ENCODE measurements at regions not wholly inside any gene's neighbourhood (a gene's known extent, or its start where the extent isn't known, plus 50 kb on each side); places are given as distances from the start of the nearest gene placed in this dataset.

DNA sequence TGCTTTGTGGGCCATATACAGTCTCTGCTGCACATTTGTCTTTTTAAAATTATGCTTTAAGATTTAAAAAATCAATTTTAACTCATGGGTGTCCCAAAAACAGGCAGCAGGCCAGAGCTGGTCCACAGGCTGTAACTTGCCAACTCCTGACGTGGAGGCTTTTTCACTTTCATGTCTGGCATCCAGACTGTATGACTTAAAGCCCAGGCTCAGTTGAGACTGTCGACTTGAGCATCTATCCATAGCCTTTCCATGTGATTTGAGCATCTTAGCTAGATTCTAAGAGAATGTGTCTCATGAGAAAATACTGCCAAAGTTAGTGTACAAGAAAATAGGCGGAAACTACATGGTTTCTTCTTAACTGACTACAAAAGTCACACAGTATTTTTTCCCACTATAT, 559.0 kb upstream of the TUSC1 start:
- Histone ChIP-seq H3K27ac (no peak overlapping the region), H3K4me3 (ENCODE audit: low read depth, low read length) (no peak overlapping the region), H3K36me3 (replicated peaks) (no peaks in the 10 kb centered on the region), H3K27me3 (replicated peaks) (no peaks in the 10 kb centered on the region)
- no peak for TF ChIP-seq CTCF (IDR thresholded peaks at IDR 0.05; ENCODE audit: low read depth, low read length, missing control alignments)
- no peak for DNase-seq
- in situ Hi-C loops (cut with HindIII; ENCODE audit: low pct_ligation_motif_present, low sequenced_read_pairs) = no loop called here

GRCh38 chr9:26234865-26235264, 556.6 kb upstream of the TUSC1 start:
- no peaks in the 10 kb centered on the region for H3K36me3 ChIP-seq (replicated peaks)
- H3K4me3 ChIP-seq (ENCODE audit: low read depth, low read length) = no peak overlapping the region
- no peak for TF ChIP-seq CTCF (IDR thresholded peaks at IDR 0.05; ENCODE audit: low read depth, low read length, missing control alignments)
- no peak for DNase-seq
- H3K27me3 ChIP-seq (replicated peaks) = no peaks in the 10 kb centered on the region
- H3K27ac ChIP-seq = no peak overlapping the region
- in situ Hi-C loops (cut with HindIII; ENCODE audit: low pct_ligation_motif_present, low sequenced_read_pairs) = no loop called here

GRCh38 chr9:26231391-26231790, 553.1 kb upstream of the TUSC1 start:
- in situ Hi-C loops (cut with HindIII; ENCODE audit: low pct_ligation_motif_present, low sequenced_read_pairs) = no loop called here
- Histone ChIP-seq H3K4me3 (ENCODE audit: low read depth, low read length) (no peak overlapping the region), H3K27ac (no peak overlapping the region), H3K36me3 (replicated peaks) (no peaks in the 10 kb centered on the region), H3K27me3 (replicated peaks) (no peaks in the 10 kb centered on the region)
- TF ChIP-seq CTCF (IDR thresholded peaks at IDR 0.05; ENCODE audit: low read depth, low read length, missing control alignments) = no peak
- DNase-seq = no peak

- in situ Hi-C loops (cut with HindIII; ENCODE audit: low pct_ligation_motif_present, low sequenced_read_pairs) = no loop called here
- H3K27me3 ChIP-seq (replicated peaks) = no peaks in the 10 kb centered on the region
- DNase-seq = no peak
- H3K4me3 ChIP-seq (ENCODE audit: low read depth, low read length) = no peak overlapping the region
- TF ChIP-seq CTCF (IDR thresholded peaks at IDR 0.05; ENCODE audit: low read depth, low read length, missing control alignments) = no peak
- H3K36me3 ChIP-seq (replicated peaks) = no peaks in the 10 kb centered on the region
- H3K27ac ChIP-seq = no peak overlapping the region
Measured at GRCh38 chr9:26229324-26230054, 551.2 kb upstream of the TUSC1 start.

GRCh38 chr9:26228273-26228672, 550.0 kb upstream of the TUSC1 start:
- no peak for DNase-seq
- TF ChIP-seq CTCF (IDR thresholded peaks at IDR 0.05; ENCODE audit: low read depth, low read length, missing control alignments) = no peak

GRCh38 chr9:26221290-26221689, 543.0 kb upstream of the TUSC1 start:
- no peak for TF ChIP-seq CTCF (IDR thresholded peaks at IDR 0.05; ENCODE audit: low read depth, low read length, missing control alignments)
- H3K36me3 ChIP-seq (replicated peaks) = no peaks in the 10 kb centered on the region
- in situ Hi-C loops (cut with HindIII; ENCODE audit: low pct_ligation_motif_present, low sequenced_read_pairs) = no loop called here

More at GRCh38 chr9:26228273-26228672, 550.0 kb upstream of the TUSC1 start:
- in situ Hi-C loops (cut with HindIII; ENCODE audit: low pct_ligation_motif_present, low sequenced_read_pairs) = no loop called here
- Histone ChIP-seq H3K4me3 (ENCODE audit: low read depth, low read length) (no peak overlapping the region), H3K27ac (no peak overlapping the region), H3K36me3 (replicated peaks) (no peaks in the 10 kb centered on the region), H3K27me3 (replicated peaks) (no peaks in the 10 kb centered on the region)

More at GRCh38 chr9:26221290-26221689, 543.0 kb upstream of the TUSC1 start:
- Histone ChIP-seq H3K27me3 (replicated peaks) (no peaks in the 10 kb centered on the region), H3K27ac (no peak overlapping the region), H3K4me3 (ENCODE audit: low read depth, low read length) (no peak overlapping the region)
- no peak for DNase-seq

Data from brain microvascular endothelial cell (primary cell).